ENCODE measurements at regions not wholly inside any gene's neighbourhood (a gene's known extent, or its start where the extent isn't known, plus 50 kb on each side); places are given as distances from the start of the nearest gene placed in this dataset.

GRCh38 chr1:80520949-80521348 lies 1279.8 kb upstream of the ADGRL2 start:
- TF ChIP-seq CTCF (IDR thresholded peaks at IDR 0.05) (no peak), POLR2A (IDR thresholded peaks at IDR 0.05) (no peak), EP300 (IDR thresholded peaks at IDR 0.05) (no peak), POLR2AphosphoS5 (IDR thresholded peaks at IDR 0.05) (no peak)

All from sigmoid colon (tissue), 4 donors.